ENCODE measurements at regions not wholly inside any gene's neighbourhood (a gene's known extent, or its start where the extent isn't known, plus 50 kb on each side); places are given as distances from the start of the nearest gene placed in this dataset.

DNA sequence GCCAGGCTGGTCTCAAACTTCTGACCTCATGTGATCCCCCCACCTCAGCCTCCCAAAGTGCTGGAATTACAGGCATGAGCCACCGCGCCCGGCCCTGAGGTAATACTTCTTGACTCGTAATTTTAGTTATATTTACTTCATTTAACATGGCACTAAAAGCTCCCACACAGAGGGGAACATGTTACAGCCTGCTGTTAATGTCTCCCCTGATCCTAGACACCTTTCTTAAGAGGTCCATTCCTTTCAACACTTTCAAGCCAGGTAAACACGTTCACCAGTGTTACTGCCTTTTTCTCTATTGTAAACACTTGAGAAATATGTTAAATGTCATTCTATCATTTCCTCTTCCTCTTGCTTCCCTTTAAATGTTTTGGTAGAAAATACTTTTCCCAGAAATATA is 161.4 kb downstream of the METTL4 start:
- TF ChIP-seq POLR2A (IDR thresholded peaks at IDR 0.05): no peak
- TF ChIP-seq POLR2AphosphoS5 (IDR thresholded peaks at IDR 0.05): no peak
- TF ChIP-seq CTCF (IDR thresholded peaks at IDR 0.05): no peak
- no peak for TF ChIP-seq EP300 (IDR thresholded peaks at IDR 0.05)

Data from stomach (tissue), 4 donors.